ENCODE measurements at regions not wholly inside any gene's neighbourhood (a gene's known extent, or its start where the extent isn't known, plus 50 kb on each side); places are given as distances from the start of the nearest gene placed in this dataset.

DNA sequence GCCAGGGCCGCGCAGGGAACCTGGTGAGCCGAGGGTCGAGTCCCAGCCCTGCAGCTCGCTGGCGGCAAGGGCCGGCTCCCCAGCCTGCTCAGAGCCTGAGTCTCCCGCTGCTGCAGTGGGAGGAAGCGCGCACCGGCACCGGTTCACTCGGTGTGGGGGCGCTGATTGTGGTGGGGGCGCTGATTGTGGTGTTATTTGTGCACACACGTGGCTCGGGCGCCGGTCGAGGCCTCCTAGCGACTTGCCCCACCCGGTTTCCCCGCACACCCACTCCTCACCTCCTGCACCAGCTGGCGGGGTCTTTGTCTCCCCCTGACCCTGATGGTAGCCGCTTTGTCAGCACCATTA, 266.7 kb downstream of the NSG2 start:
- TF ChIP-seq, protein P1, sequence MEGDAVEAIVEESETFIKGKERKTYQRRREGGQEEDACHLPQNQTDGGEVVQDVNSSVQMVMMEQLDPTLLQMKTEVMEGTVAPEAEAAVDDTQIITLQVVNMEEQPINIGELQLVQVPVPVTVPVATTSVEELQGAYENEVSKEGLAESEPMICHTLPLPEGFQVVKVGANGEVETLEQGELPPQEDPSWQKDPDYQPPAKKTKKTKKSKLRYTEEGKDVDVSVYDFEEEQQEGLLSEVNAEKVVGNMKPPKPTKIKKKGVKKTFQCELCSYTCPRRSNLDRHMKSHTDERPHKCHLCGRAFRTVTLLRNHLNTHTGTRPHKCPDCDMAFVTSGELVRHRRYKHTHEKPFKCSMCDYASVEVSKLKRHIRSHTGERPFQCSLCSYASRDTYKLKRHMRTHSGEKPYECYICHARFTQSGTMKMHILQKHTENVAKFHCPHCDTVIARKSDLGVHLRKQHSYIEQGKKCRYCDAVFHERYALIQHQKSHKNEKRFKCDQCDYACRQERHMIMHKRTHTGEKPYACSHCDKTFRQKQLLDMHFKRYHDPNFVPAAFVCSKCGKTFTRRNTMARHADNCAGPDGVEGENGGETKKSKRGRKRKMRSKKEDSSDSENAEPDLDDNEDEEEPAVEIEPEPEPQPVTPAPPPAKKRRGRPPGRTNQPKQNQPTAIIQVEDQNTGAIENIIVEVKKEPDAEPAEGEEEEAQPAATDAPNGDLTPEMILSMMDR (IDR thresholded peaks at IDR 0.05 in 2 of 3, conservative IDR thresholded peaks at IDR 0.05 in 1 of 3; ENCODE audit: control insufficient read depth in 2 of 3, extremely low read depth in 1 of 3, insufficient read depth in 1 of 3, low read depth in 3 of 3, low read length in 3 of 3) = no peak
- TF ChIP-seq CHD4 (IDR thresholded peaks at IDR 0.05) (no peak), NR2C2 (IDR thresholded peaks at IDR 0.05; ENCODE audit: borderline replicate concordance, control insufficient read depth, insufficient read length, low read depth) (no peak)

Measured in GM12878 (cell line).